Neural cell (in vitro differentiated cells): ENCODE measurements at regions not wholly inside any gene's neighbourhood (a gene's known extent, or its start where the extent isn't known, plus 50 kb on each side); places are given as distances from the start of the nearest gene placed in this dataset.

Source experiments
- H2AFZ ChIP-seq: fragments of 200-600, 300-800 bp; sonication (generic), shearing (Covaris generic); 2 replicates; pipeline ENCODE4 v1.6.0; 2014; ENCODE audit warnings: low read depth, mild to moderate bottlenecking, antibody characterized with exemption, low read length, moderate library complexity
- H3F3A ChIP-seq: fragments of 200-600 bp; shearing (Covaris generic); 2 replicates; pipeline ENCODE4 v1.6.1; 2016; ENCODE audit warnings: mild to moderate bottlenecking, moderate library complexity, mixed read lengths, antibody characterized with exemption, low read length; ENCODE audit not compliant: insufficient read depth, poor library complexity, severe bottlenecking
- H3K27ac ChIP-seq: fragments of 200-600, 300-800 bp; sonication (generic), shearing (Covaris generic); 2 replicates; pipeline ENCODE4 v1.5.1; 2014; ENCODE audit warnings: mild to moderate bottlenecking, low read length, moderate library complexity
- H3K27me3 ChIP-seq: fragments of 300-800, 200-600 bp; sonication (generic), shearing (Covaris generic); 2 replicates; pipeline ENCODE4 v1.6.0; 2014; ENCODE audit warnings: mild to moderate bottlenecking, low read depth, low read length, moderate library complexity; ENCODE audit not compliant: insufficient read depth
- H3K36me3 ChIP-seq: fragments of 300-800, 200-600 bp; sonication (generic), shearing (Covaris generic); 2 replicates; pipeline ENCODE4 v1.5.1; 2014; ENCODE audit warnings: mild to moderate bottlenecking, antibody characterized with exemption, low read length, moderate library complexity; ENCODE audit not compliant: insufficient read depth
- H3K4me2 ChIP-seq: fragments of 300-800, 200-600 bp; sonication (generic), shearing (Covaris generic); 2 replicates; pipeline ENCODE4 v1.6.0; 2014; ENCODE audit warnings: mild to moderate bottlenecking, low read length
- H3K4me3 ChIP-seq: fragments of 300-800, 200-600 bp; sonication (generic), shearing (Covaris generic); 2 replicates; pipeline ENCODE4 v1.5.1; 2014; ENCODE audit warnings: mild to moderate bottlenecking, low read length, moderate library complexity
- H3K79me2 ChIP-seq: fragments of 200-600 bp; shearing (Covaris generic); replicated peaks from 2 replicates; pipeline ENCODE4 v1.6.0; 2014; ENCODE audit warnings: mild to moderate bottlenecking, low read length, moderate library complexity; ENCODE audit not compliant: insufficient read depth
- H3K9ac ChIP-seq: fragments of 300-800, 200-600 bp; sonication (generic), shearing (Covaris generic); 2 replicates; pipeline ENCODE4 v1.6.1; 2016; ENCODE audit warnings: mild to moderate bottlenecking, low read length, mixed read lengths
- H3K9me2 ChIP-seq: fragments of 200-600 bp; shearing (Covaris generic); 2 replicates; pipeline ENCODE4 v1.6.1; 2016; ENCODE audit warnings: mild to moderate bottlenecking, low read length, mixed read lengths; ENCODE audit not compliant: insufficient read depth
- H3K9me3 ChIP-seq: fragments of 200-600, 300-800 bp; sonication (generic), shearing (Covaris generic); 2 replicates; pipeline ENCODE4 v1.6.1; 2016; ENCODE audit warnings: mild to moderate bottlenecking, mixed run types, low read length, moderate library complexity, mixed read lengths
- H4K20me1 ChIP-seq: fragments of 200-600 bp; shearing (Covaris generic); 2 replicates; pipeline ENCODE4 v1.6.1; 2016; ENCODE audit warnings: mild to moderate bottlenecking, mixed run types; ENCODE audit not compliant: insufficient read depth
- EP300 ChIP-seq: fragments of 450-650 bp; conservative IDR thresholded peaks from 2 replicates; pipeline ENCODE4 v1.6.1; 2014; ENCODE audit warnings: antibody characterized with exemption, mild to moderate bottlenecking, moderate library complexity; ENCODE audit not compliant: poor library complexity, severe bottlenecking
- EZH2 ChIP-seq: fragments of 200-600, 300-800 bp; shearing (Covaris generic), sonication (generic); IDR thresholded peaks from 2 replicates; pipeline ENCODE4 v1.6.1; 2014; ENCODE audit warnings: antibody characterized with exemption, low read length, borderline replicate concordance, mild to moderate bottlenecking; ENCODE audit not compliant: insufficient read depth, poor library complexity, severe bottlenecking
- MXI1 ChIP-seq: fragments of 450-650 bp; conservative IDR thresholded peaks from 2 replicates; pipeline ENCODE4 v1.6.1; 2014; ENCODE audit warnings: antibody characterized with exemption, mild to moderate bottlenecking; ENCODE audit not compliant: poor library complexity, severe bottlenecking
- POLR2AphosphoS5 ChIP-seq: IDR thresholded peaks from 2 replicates; pipeline ENCODE4 v1.6.1; 2012
- RAD21 ChIP-seq: fragments of 450-650 bp; conservative IDR thresholded peaks from 2 replicates; pipeline ENCODE4 v1.6.1; 2014; ENCODE audit warnings: antibody characterized with exemption, mild to moderate bottlenecking, moderate library complexity
- SMC3 ChIP-seq: fragments of 450-650 bp; conservative IDR thresholded peaks from 2 replicates; pipeline ENCODE4 v1.6.1; 2014; ENCODE audit warnings: antibody characterized with exemption, mild to moderate bottlenecking, moderate library complexity; ENCODE audit not compliant: poor library complexity
- TAF1 ChIP-seq: IDR thresholded peaks from 2 replicates; pipeline ENCODE4 v1.6.1; 2012; ENCODE audit warnings: low read depth
- TF ChIP-seq, protein P1 (sequence below): fragments of 450-650 bp; IDR thresholded peaks from 2 replicates; pipeline ENCODE4 v1.5.1; 2014; ENCODE audit warnings: antibody characterized with exemption, mild to moderate bottlenecking, moderate library complexity; ENCODE audit not compliant: poor library complexity, severe bottlenecking
- TF ChIP-seq, protein P2 (sequence below): IDR thresholded peaks from 2 replicates; pipeline ENCODE4 v1.6.1; 2012; ENCODE audit warnings: borderline replicate concordance

DNA sequence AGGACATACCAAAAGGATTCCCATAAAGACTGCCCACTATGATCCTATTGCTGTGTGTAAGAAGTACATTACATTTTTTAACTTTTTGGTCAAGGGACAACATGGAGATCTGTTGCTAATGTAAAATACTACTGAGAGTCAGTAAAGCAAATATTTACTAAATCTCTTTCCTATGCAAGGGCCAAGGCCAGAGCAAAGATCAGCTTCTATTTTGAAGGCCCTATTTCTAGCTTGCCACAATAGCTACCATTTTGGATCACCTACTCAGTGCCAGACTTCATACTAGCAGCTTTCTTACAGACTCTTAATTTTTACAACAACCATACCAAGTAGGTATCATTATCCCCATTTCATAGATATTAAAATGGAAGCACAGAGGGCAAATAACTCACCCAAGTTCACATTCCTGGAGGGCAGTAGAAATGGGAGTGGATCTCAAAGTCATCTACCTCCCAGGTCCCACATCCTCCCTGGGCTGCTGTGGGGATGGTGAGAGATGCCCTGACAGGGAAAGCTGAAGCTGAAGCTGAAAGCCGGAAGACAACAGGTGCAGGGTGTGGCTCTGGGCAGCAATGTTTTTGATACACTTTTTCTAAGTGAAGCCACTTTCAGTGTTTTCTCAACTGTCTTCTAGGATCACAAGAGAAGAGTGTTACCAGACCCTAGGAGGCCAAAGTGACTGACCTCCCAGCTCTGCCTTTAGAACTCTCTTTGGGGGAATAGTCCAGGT is 321.2 kb downstream of the UBE3D start:
- Histone ChIP-seq H3K27ac (no peak overlapping the region), H3K4me2 (no peak overlapping the region)

DNA sequence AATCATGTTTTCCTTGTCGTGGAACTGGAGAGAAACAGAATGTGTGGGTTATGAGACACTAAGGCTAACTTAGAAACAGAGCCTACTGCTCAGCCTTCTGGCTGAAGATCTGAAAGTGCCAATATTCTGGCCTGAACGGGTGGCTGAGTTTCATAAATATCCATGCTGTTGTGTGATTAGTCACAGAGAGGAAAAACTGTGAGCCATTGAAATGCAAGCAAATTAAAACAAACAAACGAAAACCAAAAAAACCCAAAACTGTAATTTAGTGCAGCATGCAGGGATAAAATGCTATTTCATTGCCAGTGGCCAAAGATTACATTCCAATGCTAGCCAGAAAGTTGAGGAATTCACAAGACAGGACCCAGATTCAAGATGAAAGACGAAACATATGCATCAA is 315.1 kb downstream of the UBE3D start:
- Histone ChIP-seq H3K9ac (no peak overlapping the region), H3K9me2 (no peaks in the 10 kb centered on the region), H2AFZ (no peak overlapping the region), H3F3A (no peaks in the 10 kb centered on the region), H3K4me3 (no peak overlapping the region), H3K27me3 (no peaks in the 10 kb centered on the region), H3K27ac (no peak overlapping the region), H3K79me2 (no peaks in the 10 kb centered on the region), H3K9me3 (no peaks in the 10 kb centered on the region), H3K36me3 (no peaks in the 10 kb centered on the region), H4K20me1 (no peaks in the 10 kb centered on the region), H3K4me2 (no peak overlapping the region)
- TF ChIP-seq SMC3 (no peak), TAF1 (no peak), EZH2 (no peak), POLR2AphosphoS5 (no peak), EP300 (no peak), MXI1 (no peak), RAD21 (no peak)
- TF ChIP-seq, protein P1, sequence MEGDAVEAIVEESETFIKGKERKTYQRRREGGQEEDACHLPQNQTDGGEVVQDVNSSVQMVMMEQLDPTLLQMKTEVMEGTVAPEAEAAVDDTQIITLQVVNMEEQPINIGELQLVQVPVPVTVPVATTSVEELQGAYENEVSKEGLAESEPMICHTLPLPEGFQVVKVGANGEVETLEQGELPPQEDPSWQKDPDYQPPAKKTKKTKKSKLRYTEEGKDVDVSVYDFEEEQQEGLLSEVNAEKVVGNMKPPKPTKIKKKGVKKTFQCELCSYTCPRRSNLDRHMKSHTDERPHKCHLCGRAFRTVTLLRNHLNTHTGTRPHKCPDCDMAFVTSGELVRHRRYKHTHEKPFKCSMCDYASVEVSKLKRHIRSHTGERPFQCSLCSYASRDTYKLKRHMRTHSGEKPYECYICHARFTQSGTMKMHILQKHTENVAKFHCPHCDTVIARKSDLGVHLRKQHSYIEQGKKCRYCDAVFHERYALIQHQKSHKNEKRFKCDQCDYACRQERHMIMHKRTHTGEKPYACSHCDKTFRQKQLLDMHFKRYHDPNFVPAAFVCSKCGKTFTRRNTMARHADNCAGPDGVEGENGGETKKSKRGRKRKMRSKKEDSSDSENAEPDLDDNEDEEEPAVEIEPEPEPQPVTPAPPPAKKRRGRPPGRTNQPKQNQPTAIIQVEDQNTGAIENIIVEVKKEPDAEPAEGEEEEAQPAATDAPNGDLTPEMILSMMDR = no peak
- TF ChIP-seq, protein P2, sequence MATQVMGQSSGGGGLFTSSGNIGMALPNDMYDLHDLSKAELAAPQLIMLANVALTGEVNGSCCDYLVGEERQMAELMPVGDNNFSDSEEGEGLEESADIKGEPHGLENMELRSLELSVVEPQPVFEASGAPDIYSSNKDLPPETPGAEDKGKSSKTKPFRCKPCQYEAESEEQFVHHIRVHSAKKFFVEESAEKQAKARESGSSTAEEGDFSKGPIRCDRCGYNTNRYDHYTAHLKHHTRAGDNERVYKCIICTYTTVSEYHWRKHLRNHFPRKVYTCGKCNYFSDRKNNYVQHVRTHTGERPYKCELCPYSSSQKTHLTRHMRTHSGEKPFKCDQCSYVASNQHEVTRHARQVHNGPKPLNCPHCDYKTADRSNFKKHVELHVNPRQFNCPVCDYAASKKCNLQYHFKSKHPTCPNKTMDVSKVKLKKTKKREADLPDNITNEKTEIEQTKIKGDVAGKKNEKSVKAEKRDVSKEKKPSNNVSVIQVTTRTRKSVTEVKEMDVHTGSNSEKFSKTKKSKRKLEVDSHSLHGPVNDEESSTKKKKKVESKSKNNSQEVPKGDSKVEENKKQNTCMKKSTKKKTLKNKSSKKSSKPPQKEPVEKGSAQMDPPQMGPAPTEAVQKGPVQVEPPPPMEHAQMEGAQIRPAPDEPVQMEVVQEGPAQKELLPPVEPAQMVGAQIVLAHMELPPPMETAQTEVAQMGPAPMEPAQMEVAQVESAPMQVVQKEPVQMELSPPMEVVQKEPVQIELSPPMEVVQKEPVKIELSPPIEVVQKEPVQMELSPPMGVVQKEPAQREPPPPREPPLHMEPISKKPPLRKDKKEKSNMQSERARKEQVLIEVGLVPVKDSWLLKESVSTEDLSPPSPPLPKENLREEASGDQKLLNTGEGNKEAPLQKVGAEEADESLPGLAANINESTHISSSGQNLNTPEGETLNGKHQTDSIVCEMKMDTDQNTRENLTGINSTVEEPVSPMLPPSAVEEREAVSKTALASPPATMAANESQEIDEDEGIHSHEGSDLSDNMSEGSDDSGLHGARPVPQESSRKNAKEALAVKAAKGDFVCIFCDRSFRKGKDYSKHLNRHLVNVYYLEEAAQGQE = no peak

More for the DNA sequence above, 321.2 kb downstream of the UBE3D start:
- Histone ChIP-seq H3K4me3 (no peak overlapping the region), H3K36me3 (no peaks in the 10 kb centered on the region), H2AFZ (no peak overlapping the region), H3K9me2 (no peaks in the 10 kb centered on the region), H3K79me2 (no peaks in the 10 kb centered on the region), H3K9me3 (no peaks in the 10 kb centered on the region), H3K9ac (no peak overlapping the region), H3F3A (no peaks in the 10 kb centered on the region), H4K20me1 (no peaks in the 10 kb centered on the region), H3K27me3 (no peaks in the 10 kb centered on the region)
- TF ChIP-seq EZH2 (no peak), POLR2AphosphoS5 (no peak), MXI1 (no peak), SMC3 (no peak), TAF1 (no peak), EP300 (no peak), RAD21 (no peak)
- TF ChIP-seq, protein P1 = no peak
- TF ChIP-seq, protein P2 = no peak
